DOHH2 (cell line): ENCODE measurements at regions not wholly inside any gene's neighbourhood (a gene's known extent, or its start where the extent isn't known, plus 50 kb on each side); places are given as distances from the start of the nearest gene placed in this dataset.

ENCODE experiments used
- H3F3A ChIP-seq: fragments of 200-600 bp; sonication (generic), shearing (Covaris generic); 2 replicates; pipeline ENCODE4 v1.6.0; 2016; ENCODE audit warnings: antibody characterized with exemption, mild to moderate bottlenecking; ENCODE audit not compliant: control insufficient read depth, insufficient read depth
- H3K27ac ChIP-seq: fragments of 200-600 bp; sonication (generic); 2 replicates; pipeline ENCODE4 v1.5.1; 2014; ENCODE audit warnings: low read depth, mild to moderate bottlenecking, low read length, moderate library complexity
- H3K27me3 ChIP-seq: fragments of 200-600 bp; sonication (generic); 2 replicates; pipeline ENCODE4 v1.6.1; 2014; ENCODE audit warnings: mild to moderate bottlenecking, low read length, mixed read lengths; ENCODE audit not compliant: control insufficient read depth
- H3K36me3 ChIP-seq: fragments of 200-600 bp; sonication (generic); 2 replicates; pipeline ENCODE4 v1.6.1; 2014; ENCODE audit warnings: mild to moderate bottlenecking, low read length, moderate library complexity, mixed read lengths; ENCODE audit not compliant: control insufficient read depth
- H3K4me1 ChIP-seq: fragments of 200-600 bp; sonication (generic); 2 replicates; pipeline ENCODE4 v1.6.1; 2014; ENCODE audit warnings: mild to moderate bottlenecking, low read length, mixed read lengths; ENCODE audit not compliant: control insufficient read depth
- H3K4me2 ChIP-seq: fragments of 200-600 bp; sonication (generic); 2 replicates; pipeline ENCODE4 v1.6.0; 2014; ENCODE audit warnings: mild to moderate bottlenecking, low read length, moderate library complexity
- H3K4me3 ChIP-seq: fragments of 200-600 bp; sonication (generic); 2 replicates; pipeline ENCODE4 v1.5.1; 2014; ENCODE audit warnings: mild to moderate bottlenecking, low read length, mixed read lengths
- H3K79me2 ChIP-seq: fragments of 200-600 bp; sonication (generic); 2 replicates; pipeline ENCODE4 v1.6.1; 2014; ENCODE audit warnings: mild to moderate bottlenecking, low read length, mixed read lengths; ENCODE audit not compliant: control insufficient read depth
- H3K9me2 ChIP-seq: fragments of 200-600 bp; sonication (generic); replicated peaks from 2 replicates; pipeline ENCODE4 v1.6.1; 2014; ENCODE audit warnings: mild to moderate bottlenecking, low read length, mixed read lengths; ENCODE audit not compliant: control insufficient read depth
- H3K9me3 ChIP-seq: fragments of 200-600 bp; sonication (generic); 2 replicates; pipeline ENCODE4 v1.6.1; 2014; ENCODE audit warnings: antibody characterized with exemption, low read length, mixed read lengths; ENCODE audit not compliant: control insufficient read depth, insufficient read depth
- H4K20me1 ChIP-seq: fragments of 200-600 bp; sonication (generic); 2 replicates; pipeline ENCODE4 v1.6.0; 2014; ENCODE audit warnings: low read depth, mild to moderate bottlenecking, antibody characterized with exemption, low read length, moderate library complexity; ENCODE audit not compliant: control insufficient read depth, insufficient read depth
- CTCF ChIP-seq: fragments of 200-600 bp; sonication (generic); IDR thresholded peaks from one replicate; pipeline ENCODE4 v1.5.1; 2014; ENCODE audit warnings: antibody characterized with exemption, mild to moderate bottlenecking, low read depth, low read length; ENCODE audit not compliant: poor library complexity, severe bottlenecking
- EZH2phosphoT487 ChIP-seq: fragments of 200-600 bp; sonication (generic); IDR thresholded peaks from 2 replicates; pipeline ENCODE4 v1.6.1; 2017; ENCODE audit warnings: borderline replicate concordance, mild to moderate bottlenecking, antibody characterized with exemption, low read length, moderate library complexity, mixed read lengths

GRCh38 chr15:87403973-87404372, 852.6 kb downstream of the NTRK3 start:
- Histone ChIP-seq H3K27ac (no peak overlapping the region), H3K36me3 (no peaks in the 10 kb centered on the region), H3K4me1 (no peaks in the 10 kb centered on the region), H3K9me2 (no peaks in the 10 kb centered on the region; the same call in 1 of the 2 replicates), H4K20me1 (no peaks in the 10 kb centered on the region), H3K4me3 (no peak overlapping the region), H3K27me3 (no peaks in the 10 kb centered on the region), H3F3A (no peaks in the 10 kb centered on the region), H3K4me2 (no peak overlapping the region), H3K9me3 (no peaks in the 10 kb centered on the region), H3K79me2 (no peaks in the 10 kb centered on the region)
- TF ChIP-seq EZH2phosphoT487: no peak
- TF ChIP-seq CTCF: no peak

- no peaks in the 10 kb centered on the region for H4K20me1 ChIP-seq
- H3K4me3 ChIP-seq: no peak overlapping the region
- no peaks in the 10 kb centered on the region for H3F3A ChIP-seq
- no peaks in the 10 kb centered on the region for H3K36me3 ChIP-seq
- no peaks in the 10 kb centered on the region for H3K4me1 ChIP-seq
- H3K27me3 ChIP-seq: no peaks in the 10 kb centered on the region
- no peaks in the 10 kb centered on the region for H3K9me3 ChIP-seq
- TF ChIP-seq EZH2phosphoT487 (no peak), CTCF (no peak)
- no peaks in the 10 kb centered on the region for H3K9me2 ChIP-seq
- H3K79me2 ChIP-seq: no peaks in the 10 kb centered on the region
- H3K27ac ChIP-seq: no peak overlapping the region
- no peak overlapping the region for H3K4me2 ChIP-seq
Measured at GRCh38 chr15:87401973-87402372, 854.6 kb downstream of the NTRK3 start.

GRCh38 chr15:87394676-87395075, 861.9 kb downstream of the NTRK3 start:
- no peak for TF ChIP-seq CTCF
- TF ChIP-seq EZH2phosphoT487: no peak
- no peaks in the 10 kb centered on the region for H3K79me2 ChIP-seq
- no peaks in the 10 kb centered on the region for H3K4me1 ChIP-seq
- H3K27me3 ChIP-seq: no peaks in the 10 kb centered on the region
- H3K27ac ChIP-seq: no peak overlapping the region
- no peak overlapping the region for H3K4me3 ChIP-seq
- H3K9me3 ChIP-seq: no peaks in the 10 kb centered on the region
- no peaks in the 10 kb centered on the region for H3K9me2 ChIP-seq
- H4K20me1 ChIP-seq: no peaks in the 10 kb centered on the region
- H3K4me2 ChIP-seq: no peak overlapping the region
- no peaks in the 10 kb centered on the region for H3K36me3 ChIP-seq
- H3F3A ChIP-seq: no peaks in the 10 kb centered on the region

GRCh38 chr15:87387766-87388165, 868.8 kb downstream of the NTRK3 start:
- Histone ChIP-seq H3K9me3 (no peaks in the 10 kb centered on the region; the same call in 1 of the 2 replicates), H3K4me1 (no peaks in the 10 kb centered on the region), H3K79me2 (no peaks in the 10 kb centered on the region), H3K27me3 (no peaks in the 10 kb centered on the region), H3K9me2 (no peaks in the 10 kb centered on the region), H3F3A (no peaks in the 10 kb centered on the region), H3K4me2 (no peak overlapping the region), H4K20me1 (no peaks in the 10 kb centered on the region), H3K36me3 (no peaks in the 10 kb centered on the region), H3K4me3 (no peak overlapping the region), H3K27ac (no peak overlapping the region)
- TF ChIP-seq CTCF (no peak), EZH2phosphoT487 (no peak)
